PC-9 (cell line): ENCODE measurements at regions not wholly inside any gene's neighbourhood (a gene's known extent, or its start where the extent isn't known, plus 50 kb on each side); places are given as distances from the start of the nearest gene placed in this dataset.

Experiments
- BruUV-seq: library from RNA; stranded (reverse); fragments of 400-500 nt; replicated peaks from 2 replicates; lab custom pipeline; 2021; lab: Mats Ljungman, UMichigan
- CTCF ChIA-PET: fragments of 300-600 bp; sonication (Branson Sonifier 250); formaldehyde crosslinking; loops from one replicate; lab custom pipeline; 2022; ENCODE audit warnings: antibody characterized with exemption; lab: Charles Lee
- POLR2A ChIA-PET: fragments of 300-600 bp; sonication (Branson Sonifier 250); formaldehyde crosslinking; loops from one replicate; lab custom pipeline; 2022; ENCODE audit warnings: antibody characterized with exemption; ENCODE audit not compliant: unreplicated experiment; lab: Charles Lee
- DNase-seq, 2 experiments: peaks; one replicate each; pipeline versions ENCODE4 v3.0.0 to v3.0.0-alpha.2; 2015 to 2022; ENCODE audit warnings: mixed read lengths in 1 of 2
- H2AFZ ChIP-seq: fragments of 200-600 bp; sonication (generic); 2 replicates; pipeline ENCODE4 v1.8.1; 2017; ENCODE audit warnings: antibody characterized with exemption
- H3F3A ChIP-seq: fragments of 200-600 bp; sonication (generic); 2 replicates; pipeline ENCODE4 v1.8.1; 2017; ENCODE audit warnings: antibody characterized with exemption, mild to moderate bottlenecking, low read depth; ENCODE audit not compliant: insufficient read depth
- H3K27ac ChIP-seq: fragments of 200-600 bp; sonication (generic); 2 replicates; pipeline ENCODE4 v1.6.1; 2016; ENCODE audit warnings: mixed run types
- H3K27me3 ChIP-seq: fragments of 200-600 bp; sonication (generic); 2 replicates; pipeline ENCODE4 v1.6.1; 2016; ENCODE audit warnings: low read depth, mixed run types; ENCODE audit not compliant: insufficient read depth
- H3K36me3 ChIP-seq: fragments of 200-600 bp; sonication (generic); 2 replicates; pipeline ENCODE4 v1.6.1; 2016; ENCODE audit warnings: low read depth, mixed run types
- H3K4me1 ChIP-seq: fragments of 200-600 bp; sonication (generic); replicated peaks from 2 replicates; pipeline ENCODE4 v1.6.1; 2016; ENCODE audit warnings: mixed run types; ENCODE audit not compliant: insufficient read depth
- H3K4me2 ChIP-seq: fragments of 200-600 bp; sonication (generic); 2 replicates; pipeline ENCODE4 v1.6.1; 2017; ENCODE audit warnings: mixed run types
- H3K4me3 ChIP-seq: fragments of 200-600 bp; sonication (generic); 2 replicates; pipeline ENCODE4 v1.6.1; 2016; ENCODE audit warnings: mixed run types
- H3K79me2 ChIP-seq: fragments of 200-600 bp; sonication (generic); 2 replicates; pipeline ENCODE4 v1.6.1; 2017; ENCODE audit warnings: low read depth, mixed run types
- H3K9me2 ChIP-seq: fragments of 200-600 bp; sonication (generic); 2 replicates; pipeline ENCODE4 v1.8.1; 2017; ENCODE audit warnings: mild to moderate bottlenecking; ENCODE audit not compliant: insufficient read depth
- H3K9me3 ChIP-seq: fragments of 200-600 bp; sonication (generic); 2 replicates; pipeline ENCODE4 v1.8.1; 2016; ENCODE audit warnings: low read depth; ENCODE audit not compliant: insufficient read depth
- H4K20me1 ChIP-seq: fragments of 200-600 bp; sonication (generic); 2 replicates; pipeline ENCODE4 v1.8.1; 2017; ENCODE audit not compliant: insufficient read depth
- EZH2 ChIP-seq: fragments of 200-600 bp; sonication (generic); IDR thresholded peaks from 2 replicates; pipeline ENCODE4 v1.8.0; 2017; ENCODE audit warnings: antibody characterized with exemption, low read depth
- intact Hi-C: fragments of 100-400 bp; cut with micrococcal nuclease; formaldehyde crosslinking; loops from one replicate; pipeline ENCODE4 v1.10.0; 2022; ENCODE audit not compliant: unreplicated experiment
- TF ChIP-seq, protein P1 (sequence below): fragments of 200-600 bp; sonication (generic); conservative IDR thresholded peaks from 2 replicates; pipeline ENCODE4 v1.6.1; 2017; ENCODE audit warnings: mixed run types, antibody characterized with exemption, mild to moderate bottlenecking, moderate library complexity

DNA sequence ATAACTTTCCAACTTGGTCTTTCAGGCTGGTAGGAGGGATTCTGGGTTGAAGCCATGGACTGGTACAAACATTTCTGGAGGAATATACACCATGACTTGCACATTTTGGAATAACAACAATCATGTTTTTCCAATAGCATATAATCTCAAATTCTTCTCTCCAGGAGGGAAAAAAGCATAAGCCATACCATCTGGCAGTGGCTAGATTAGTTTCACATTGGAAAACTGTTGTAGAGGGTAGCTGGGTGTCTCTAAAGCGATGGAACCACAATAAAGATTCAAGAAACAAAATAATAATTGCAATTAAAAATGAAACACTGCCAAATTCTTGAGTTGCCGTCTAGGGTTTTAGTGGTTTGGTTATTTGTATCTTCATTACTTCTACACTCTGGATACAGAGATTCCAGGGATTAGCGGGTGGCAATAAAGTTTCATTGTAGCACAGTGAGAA, 278.5 kb upstream of the RASGRP1 start:
- POLR2A ChIA-PET: no interaction called here
- no TSS peak for BruUV-seq
- DNase-seq: no peak
- no peaks in the 10 kb centered on the region for H3K36me3 ChIP-seq
- intact Hi-C loops: no loop called here
- H3K79me2 ChIP-seq: no peaks in the 10 kb centered on the region
- CTCF ChIA-PET: no interaction called here
- no peak overlapping the region for H3K4me2 ChIP-seq
- TF ChIP-seq, protein P1, sequence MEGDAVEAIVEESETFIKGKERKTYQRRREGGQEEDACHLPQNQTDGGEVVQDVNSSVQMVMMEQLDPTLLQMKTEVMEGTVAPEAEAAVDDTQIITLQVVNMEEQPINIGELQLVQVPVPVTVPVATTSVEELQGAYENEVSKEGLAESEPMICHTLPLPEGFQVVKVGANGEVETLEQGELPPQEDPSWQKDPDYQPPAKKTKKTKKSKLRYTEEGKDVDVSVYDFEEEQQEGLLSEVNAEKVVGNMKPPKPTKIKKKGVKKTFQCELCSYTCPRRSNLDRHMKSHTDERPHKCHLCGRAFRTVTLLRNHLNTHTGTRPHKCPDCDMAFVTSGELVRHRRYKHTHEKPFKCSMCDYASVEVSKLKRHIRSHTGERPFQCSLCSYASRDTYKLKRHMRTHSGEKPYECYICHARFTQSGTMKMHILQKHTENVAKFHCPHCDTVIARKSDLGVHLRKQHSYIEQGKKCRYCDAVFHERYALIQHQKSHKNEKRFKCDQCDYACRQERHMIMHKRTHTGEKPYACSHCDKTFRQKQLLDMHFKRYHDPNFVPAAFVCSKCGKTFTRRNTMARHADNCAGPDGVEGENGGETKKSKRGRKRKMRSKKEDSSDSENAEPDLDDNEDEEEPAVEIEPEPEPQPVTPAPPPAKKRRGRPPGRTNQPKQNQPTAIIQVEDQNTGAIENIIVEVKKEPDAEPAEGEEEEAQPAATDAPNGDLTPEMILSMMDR: no peak
- H3K9me2 ChIP-seq: no peaks in the 10 kb centered on the region
- no peaks in the 10 kb centered on the region for H3F3A ChIP-seq
- no peaks in the 10 kb centered on the region for H3K27me3 ChIP-seq
- no peaks in the 10 kb centered on the region for H4K20me1 ChIP-seq
- no peaks in the 10 kb centered on the region for H3K4me1 ChIP-seq
- no peak overlapping the region for H2AFZ ChIP-seq
- no peak overlapping the region for H3K4me3 ChIP-seq
- H3K9me3 ChIP-seq: no peaks in the 10 kb centered on the region
- H3K27ac ChIP-seq: no peak overlapping the region

- POLR2A ChIA-PET: no interaction called here
- no peak overlapping the region for H2AFZ ChIP-seq
- intact Hi-C loops: no loop called here
These were observed 279.3 kb upstream of the RASGRP1 start for GRCh38 chr15:38843736-38844590.

GRCh38 chr15:38844736-38845135, 280.1 kb upstream of the RASGRP1 start:
- Histone ChIP-seq H2AFZ (no peak overlapping the region), H3K27ac (no peak overlapping the region), H3F3A (no peaks in the 10 kb centered on the region), H3K79me2 (no peaks in the 10 kb centered on the region), H3K9me3 (no peaks in the 10 kb centered on the region), H3K4me3 (no peak overlapping the region), H3K36me3 (no peaks in the 10 kb centered on the region), H3K4me2 (no peak overlapping the region), H3K27me3 (no peaks in the 10 kb centered on the region), H3K4me1 (no peaks in the 10 kb centered on the region), H3K9me2 (no peaks in the 10 kb centered on the region), H4K20me1 (no peaks in the 10 kb centered on the region)
- TF ChIP-seq, protein P1: no peak
- no peak for TF ChIP-seq EZH2
- BruUV-seq: no TSS peak
- intact Hi-C loops: no loop called here
- DNase-seq: no peak
- POLR2A ChIA-PET: no interaction called here
- CTCF ChIA-PET: no interaction called here

More at GRCh38 chr15:38843736-38844590, 279.3 kb upstream of the RASGRP1 start:
- H3K79me2 ChIP-seq: no peaks in the 10 kb centered on the region
- TF ChIP-seq EZH2: no peak
- H3K4me2 ChIP-seq: no peak overlapping the region
- H3K4me3 ChIP-seq: no peak overlapping the region
- no peaks in the 10 kb centered on the region for H4K20me1 ChIP-seq
- H3K27me3 ChIP-seq: no peaks in the 10 kb centered on the region
- CTCF ChIA-PET: no interaction called here
- no peaks in the 10 kb centered on the region for H3K9me3 ChIP-seq
- no peaks in the 10 kb centered on the region for H3K36me3 ChIP-seq
- no peaks in the 10 kb centered on the region for H3F3A ChIP-seq
- no peak for DNase-seq
- no peaks in the 10 kb centered on the region for H3K4me1 ChIP-seq
- H3K9me2 ChIP-seq: no peaks in the 10 kb centered on the region
- BruUV-seq: no TSS peak
- no peak overlapping the region for H3K27ac ChIP-seq
